ENCODE measurements at regions not wholly inside any gene's neighbourhood (a gene's known extent, or its start where the extent isn't known, plus 50 kb on each side); places are given as distances from the start of the nearest gene placed in this dataset.

GRCh38 chr2:2623939-2624338 is 292.9 kb upstream of the MYT1L start:
- TF ChIP-seq CTCF (IDR thresholded peaks at IDR 0.05; ENCODE audit: control extremely low read depth, extremely low read depth, low read depth, missing control alignments) = no peak

GRCh38 chr2:2621855-2622254 is 290.8 kb upstream of the MYT1L start:
- TF ChIP-seq CTCF (IDR thresholded peaks at IDR 0.05; ENCODE audit: control extremely low read depth, extremely low read depth, low read depth, missing control alignments) = no peak
- no peak for DNase-seq (ENCODE audit: extremely low spot score)
- ChIA-PET POLR2A (no interaction called here), CTCF (no interaction called here)

More at GRCh38 chr2:2623939-2624338, 292.9 kb upstream of the MYT1L start:
- POLR2A ChIA-PET = no interaction called here
- no peak for DNase-seq (ENCODE audit: extremely low spot score)
- CTCF ChIA-PET = no interaction called here

GRCh38 chr2:2620604-2621003 is 289.5 kb upstream of the MYT1L start:
- DNase-seq (ENCODE audit: extremely low spot score) = no peak
- no peak for TF ChIP-seq CTCF (IDR thresholded peaks at IDR 0.05; ENCODE audit: control extremely low read depth, extremely low read depth, low read depth, missing control alignments)
- POLR2A ChIA-PET = no interaction called here
- CTCF ChIA-PET = no interaction called here

- ChIA-PET POLR2A (no interaction called here), CTCF (no interaction called here)
- DNase-seq (ENCODE audit: extremely low spot score) = no peak
- TF ChIP-seq CTCF (IDR thresholded peaks at IDR 0.05; ENCODE audit: control extremely low read depth, extremely low read depth, low read depth, missing control alignments) = no peak
These were observed 288.9 kb upstream of the MYT1L start for GRCh38 chr2:2619995-2620394.

- ChIA-PET POLR2A (no interaction called here), CTCF (no interaction called here)
- TF ChIP-seq CTCF (IDR thresholded peaks at IDR 0.05; ENCODE audit: control extremely low read depth, extremely low read depth, low read depth, missing control alignments) = no peak
- no peak for DNase-seq (ENCODE audit: extremely low spot score)
These were observed 283.4 kb upstream of the MYT1L start for GRCh38 chr2:2614452-2614851.

GRCh38 chr2:2613279-2614199 is 282.5 kb upstream of the MYT1L start:
- CTCF ChIA-PET = no interaction called here
- no peak for TF ChIP-seq CTCF (IDR thresholded peaks at IDR 0.05; ENCODE audit: control extremely low read depth, extremely low read depth, low read depth, missing control alignments)
- DNase-seq (ENCODE audit: extremely low spot score) = peak; percentile 84
- POLR2A ChIA-PET = no interaction called here
